ENCODE measurements at regions not wholly inside any gene's neighbourhood (a gene's known extent, or its start where the extent isn't known, plus 50 kb on each side); places are given as distances from the start of the nearest gene placed in this dataset.

DNA sequence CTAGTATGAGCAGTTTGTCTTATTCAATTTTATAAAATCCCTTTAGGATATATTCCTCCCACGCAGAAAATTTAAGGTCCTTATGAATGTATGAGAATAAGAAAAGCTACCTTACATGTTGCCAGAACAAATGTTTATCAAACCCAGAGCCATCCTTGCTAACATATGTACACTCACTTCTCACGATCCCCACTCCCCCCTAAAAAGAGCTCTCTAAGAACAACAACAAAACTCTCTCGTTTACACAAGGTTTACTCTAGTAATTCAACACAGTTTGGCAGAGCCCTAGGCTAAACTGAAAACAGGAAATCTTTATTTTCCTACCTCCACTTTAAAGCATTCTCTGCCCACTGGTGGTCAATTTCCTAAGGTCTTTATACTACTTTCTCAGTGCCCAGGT is 504.9 kb downstream of the ZEB2 start:
- Mint-ChIP-seq H3K9me3 (ENCODE audit: unreplicated experiment) (no peaks in the 10 kb centered on the region), H3K27ac (ENCODE audit: unreplicated experiment) (no peak overlapping the region), H3K4me3 (ENCODE audit: unreplicated experiment) (no peak overlapping the region), H3K4me1 (ENCODE audit: unreplicated experiment) (peaks cover 6% of the 10 kb centered on the region), H3K27me3 (ENCODE audit: unreplicated experiment) (peaks cover 3% of the 10 kb centered on the region), H3K36me3 (ENCODE audit: low read depth, unreplicated experiment) (no peaks in the 10 kb centered on the region)
- TF ChIP-seq CTCF (IDR thresholded peaks at IDR 0.05; ENCODE audit: unreplicated experiment) = no peak
- DNase-seq (ENCODE audit: low spot score) = no peak

GRCh38 chr2:144014103-144014502 is 505.8 kb downstream of the ZEB2 start:
- no peak for TF ChIP-seq CTCF (IDR thresholded peaks at IDR 0.05; ENCODE audit: unreplicated experiment)
- Mint-ChIP-seq H3K27ac (ENCODE audit: unreplicated experiment) (no peak overlapping the region), H3K4me3 (ENCODE audit: unreplicated experiment) (no peak overlapping the region)

DNA sequence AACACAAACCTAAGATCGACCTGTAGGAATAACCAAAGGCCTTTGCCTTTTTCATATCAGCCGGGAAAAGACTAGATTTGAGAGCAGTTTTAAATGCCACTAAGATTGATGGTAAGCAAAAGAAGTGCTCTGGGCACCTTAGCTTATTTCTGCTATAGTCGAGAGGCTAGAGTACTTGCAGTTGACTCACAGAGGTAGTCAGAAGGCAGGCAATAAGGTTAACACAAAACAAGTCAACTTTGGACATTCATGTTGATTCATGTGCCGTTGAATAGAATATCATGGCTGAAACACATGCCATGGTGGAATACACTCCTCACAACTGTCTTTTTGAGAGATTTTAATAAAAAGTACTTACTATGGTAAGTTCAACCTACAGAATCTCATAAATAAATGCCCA is 507.6 kb downstream of the ZEB2 start:
- H3K27ac Mint-ChIP-seq (ENCODE audit: unreplicated experiment) = no peak overlapping the region
- H3K4me3 Mint-ChIP-seq (ENCODE audit: unreplicated experiment) = no peak overlapping the region
- DNase-seq (ENCODE audit: low spot score) = no peak

More at GRCh38 chr2:144014103-144014502, 505.8 kb downstream of the ZEB2 start:
- H3K4me1 Mint-ChIP-seq (ENCODE audit: unreplicated experiment) = peaks cover 6% of the 10 kb centered on the region
- no peaks in the 10 kb centered on the region for H3K36me3 Mint-ChIP-seq (ENCODE audit: low read depth, unreplicated experiment)
- peaks cover 3% of the 10 kb centered on the region for H3K27me3 Mint-ChIP-seq (ENCODE audit: unreplicated experiment)
- no peak for DNase-seq (ENCODE audit: low spot score)
- H3K9me3 Mint-ChIP-seq (ENCODE audit: unreplicated experiment) = no peaks in the 10 kb centered on the region

GRCh38 chr2:144011553-144011952 is 508.4 kb downstream of the ZEB2 start:
- Mint-ChIP-seq H3K27ac (ENCODE audit: unreplicated experiment) (no peak overlapping the region), H3K27me3 (ENCODE audit: unreplicated experiment) (peaks cover 2% of the 10 kb centered on the region), H3K4me3 (ENCODE audit: unreplicated experiment) (no peak overlapping the region), H3K36me3 (ENCODE audit: low read depth, unreplicated experiment) (no peaks in the 10 kb centered on the region), H3K4me1 (ENCODE audit: unreplicated experiment) (peaks cover 6% of the 10 kb centered on the region), H3K9me3 (ENCODE audit: unreplicated experiment) (no peaks in the 10 kb centered on the region)
- TF ChIP-seq CTCF (IDR thresholded peaks at IDR 0.05; ENCODE audit: unreplicated experiment) = no peak
- DNase-seq (ENCODE audit: low spot score) = no peak

More for the DNA sequence above, 507.6 kb downstream of the ZEB2 start:
- Mint-ChIP-seq H3K36me3 (ENCODE audit: low read depth, unreplicated experiment) (no peaks in the 10 kb centered on the region), H3K27me3 (ENCODE audit: unreplicated experiment) (peaks cover 2% of the 10 kb centered on the region), H3K9me3 (ENCODE audit: unreplicated experiment) (no peaks in the 10 kb centered on the region), H3K4me1 (ENCODE audit: unreplicated experiment) (peaks cover 6% of the 10 kb centered on the region)
- TF ChIP-seq CTCF (IDR thresholded peaks at IDR 0.05; ENCODE audit: unreplicated experiment) = no peak

- Mint-ChIP-seq H3K4me1 (ENCODE audit: unreplicated experiment) (peaks cover 6% of the 10 kb centered on the region), H3K36me3 (ENCODE audit: low read depth, unreplicated experiment) (no peaks in the 10 kb centered on the region), H3K27me3 (ENCODE audit: unreplicated experiment) (peaks cover 2% of the 10 kb centered on the region), H3K27ac (ENCODE audit: unreplicated experiment) (no peak overlapping the region), H3K4me3 (ENCODE audit: unreplicated experiment) (no peak overlapping the region), H3K9me3 (ENCODE audit: unreplicated experiment) (no peaks in the 10 kb centered on the region)
- no peak for DNase-seq (ENCODE audit: low spot score)
- no peak for TF ChIP-seq CTCF (IDR thresholded peaks at IDR 0.05; ENCODE audit: unreplicated experiment)
Measured at GRCh38 chr2:144011098-144011497, 508.8 kb downstream of the ZEB2 start.
